Type B pancreatic cell (in vitro differentiated cells): ENCODE measurements at regions not wholly inside any gene's neighbourhood (a gene's known extent, or its start where the extent isn't known, plus 50 kb on each side); places are given as distances from the start of the nearest gene placed in this dataset.

ENCODE experiments used
- DNase-seq: peaks from one replicate; pipeline ENCODE4 v3.0.0; 2021; ENCODE audit warnings: mixed read lengths; ENCODE audit not compliant: unreplicated experiment; ENCODE audit errors: extremely low spot score
- H3K27ac Mint-ChIP-seq: 2 replicates; pipeline ENCODE4 v1.8.0; 2021; ENCODE audit warnings: mild to moderate bottlenecking, mixed read lengths
- H3K27me3 Mint-ChIP-seq: 2 replicates; pipeline ENCODE4 v1.8.0; 2021; ENCODE audit warnings: mixed read lengths
- H3K36me3 Mint-ChIP-seq: 2 replicates; pipeline ENCODE4 v1.8.0; 2021; ENCODE audit warnings: mixed read lengths
- H3K4me1 Mint-ChIP-seq: one replicate; pipeline ENCODE4 v1.8.0; 2021; ENCODE audit warnings: mixed read lengths; ENCODE audit not compliant: unreplicated experiment
- H3K4me3 Mint-ChIP-seq: 2 replicates; pipeline ENCODE4 v1.8.0; 2021; ENCODE audit warnings: mild to moderate bottlenecking, mixed read lengths
- H3K9me3 Mint-ChIP-seq: 2 replicates; pipeline ENCODE4 v1.8.0; 2021; ENCODE audit warnings: mixed read lengths
- TF ChIP-seq, protein P1 (sequence below): fragments of 200-600 bp; sonication (generic); conservative IDR thresholded peaks from 2 replicates; pipeline ENCODE4 v1.5.0; 2021; ENCODE audit warnings: antibody characterized with exemption, mild to moderate bottlenecking

DNA sequence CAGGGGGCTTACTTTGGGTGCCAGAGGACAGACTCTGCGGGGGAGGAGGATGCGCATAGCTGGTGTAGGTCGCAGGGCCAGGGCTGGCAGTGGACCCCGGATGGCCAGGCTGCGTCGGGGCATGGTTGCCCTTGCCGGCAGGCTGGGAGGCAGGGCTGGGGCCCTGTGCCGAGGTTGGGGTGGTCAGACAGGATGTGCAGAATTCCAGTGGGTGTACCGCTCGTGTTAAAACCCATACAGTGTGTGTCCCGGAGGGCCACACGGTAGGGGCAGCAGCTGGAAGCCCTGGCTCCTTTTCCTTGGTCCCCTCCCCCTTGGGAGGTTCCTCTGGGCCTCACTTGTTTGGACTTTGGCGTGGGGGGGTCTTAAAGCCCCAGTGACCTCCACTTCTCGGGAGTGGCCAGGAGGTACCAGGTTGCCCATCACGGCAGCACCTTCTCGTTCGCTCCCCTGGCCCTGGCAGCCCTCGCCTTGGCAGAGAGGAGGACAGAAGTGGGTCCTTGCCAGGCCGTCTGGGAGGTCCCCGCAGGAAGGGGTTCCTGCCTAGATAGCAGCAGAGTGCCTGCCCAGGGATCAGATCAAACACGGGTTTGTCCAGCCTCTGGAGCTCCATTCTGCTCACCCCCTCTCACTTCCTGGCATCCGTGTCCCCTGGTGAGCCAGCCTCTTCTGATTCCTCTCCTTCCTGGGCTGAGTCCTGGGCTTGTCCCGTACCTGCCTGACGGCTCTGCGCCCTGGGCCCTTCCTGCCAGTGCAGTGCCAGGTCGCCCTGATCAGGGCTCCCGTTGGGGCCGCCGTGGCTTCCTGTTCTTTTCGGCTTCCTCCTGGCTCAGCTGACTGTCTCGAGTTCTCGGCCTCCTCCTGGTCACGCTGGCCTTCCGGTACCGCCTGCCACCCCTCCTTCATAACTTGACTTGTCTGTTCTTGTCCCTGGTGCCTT lies 56.7 kb upstream of the HGFAC start:
- Mint-ChIP-seq H3K27ac (peak overlapping the region; percentile 94), H3K27me3 (peaks cover under 1% of the 10 kb centered on the region), H3K4me1 (peaks cover 44% of the 10 kb centered on the region), H3K9me3 (peaks cover 4% of the 10 kb centered on the region), H3K36me3 (peaks cover 18% of the 10 kb centered on the region), H3K4me3 (no peak overlapping the region)
- no peak for DNase-seq
- TF ChIP-seq, protein P1, sequence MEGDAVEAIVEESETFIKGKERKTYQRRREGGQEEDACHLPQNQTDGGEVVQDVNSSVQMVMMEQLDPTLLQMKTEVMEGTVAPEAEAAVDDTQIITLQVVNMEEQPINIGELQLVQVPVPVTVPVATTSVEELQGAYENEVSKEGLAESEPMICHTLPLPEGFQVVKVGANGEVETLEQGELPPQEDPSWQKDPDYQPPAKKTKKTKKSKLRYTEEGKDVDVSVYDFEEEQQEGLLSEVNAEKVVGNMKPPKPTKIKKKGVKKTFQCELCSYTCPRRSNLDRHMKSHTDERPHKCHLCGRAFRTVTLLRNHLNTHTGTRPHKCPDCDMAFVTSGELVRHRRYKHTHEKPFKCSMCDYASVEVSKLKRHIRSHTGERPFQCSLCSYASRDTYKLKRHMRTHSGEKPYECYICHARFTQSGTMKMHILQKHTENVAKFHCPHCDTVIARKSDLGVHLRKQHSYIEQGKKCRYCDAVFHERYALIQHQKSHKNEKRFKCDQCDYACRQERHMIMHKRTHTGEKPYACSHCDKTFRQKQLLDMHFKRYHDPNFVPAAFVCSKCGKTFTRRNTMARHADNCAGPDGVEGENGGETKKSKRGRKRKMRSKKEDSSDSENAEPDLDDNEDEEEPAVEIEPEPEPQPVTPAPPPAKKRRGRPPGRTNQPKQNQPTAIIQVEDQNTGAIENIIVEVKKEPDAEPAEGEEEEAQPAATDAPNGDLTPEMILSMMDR = no peak

DNA sequence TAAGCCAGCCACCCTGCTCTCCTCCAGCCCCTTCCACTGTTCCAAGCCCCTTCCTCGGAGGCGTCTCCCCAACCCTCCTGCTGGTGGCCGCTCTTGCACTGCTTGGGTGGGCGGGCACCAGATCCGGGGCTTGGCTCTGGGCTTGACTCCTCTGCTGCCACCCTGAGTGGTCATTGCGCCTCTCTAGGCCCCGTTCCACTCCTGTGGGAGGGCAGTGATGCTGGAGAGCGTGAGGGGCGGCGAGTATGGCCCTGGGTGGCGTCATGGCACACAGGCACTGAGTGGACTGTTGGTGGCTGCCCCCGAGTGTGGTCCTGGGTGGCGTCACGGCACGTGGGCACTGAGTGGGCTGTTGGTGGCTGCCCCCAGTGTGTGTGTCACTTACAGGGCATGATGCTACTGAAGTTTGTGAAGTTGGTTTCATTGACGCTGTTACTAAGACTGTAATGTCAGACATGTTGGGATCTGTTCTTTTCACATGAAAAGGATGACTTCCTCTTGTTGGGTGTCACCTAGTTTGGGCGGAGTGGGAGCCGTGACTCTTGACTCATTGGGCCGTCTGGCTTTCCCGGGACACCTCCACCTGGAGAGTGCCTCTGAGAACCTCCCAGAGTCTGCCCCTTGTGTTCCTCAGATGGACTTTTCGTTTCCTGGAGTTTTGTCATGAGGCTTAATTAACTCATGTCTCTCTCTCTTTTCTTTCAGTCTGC lies 55.9 kb upstream of the HGFAC start:
- H3K36me3 Mint-ChIP-seq = peaks cover 16% of the 10 kb centered on the region
- peaks cover 50% of the 10 kb centered on the region for H3K4me1 Mint-ChIP-seq
- H3K9me3 Mint-ChIP-seq = peaks cover 3% of the 10 kb centered on the region
- no peak for DNase-seq
- H3K27ac Mint-ChIP-seq = peak overlapping the region; percentile 94
- TF ChIP-seq, protein P1 = no peak
- peaks cover 3% of the 10 kb centered on the region for H3K27me3 Mint-ChIP-seq
- peak overlapping the region; percentile 72 for H3K4me3 Mint-ChIP-seq

DNA sequence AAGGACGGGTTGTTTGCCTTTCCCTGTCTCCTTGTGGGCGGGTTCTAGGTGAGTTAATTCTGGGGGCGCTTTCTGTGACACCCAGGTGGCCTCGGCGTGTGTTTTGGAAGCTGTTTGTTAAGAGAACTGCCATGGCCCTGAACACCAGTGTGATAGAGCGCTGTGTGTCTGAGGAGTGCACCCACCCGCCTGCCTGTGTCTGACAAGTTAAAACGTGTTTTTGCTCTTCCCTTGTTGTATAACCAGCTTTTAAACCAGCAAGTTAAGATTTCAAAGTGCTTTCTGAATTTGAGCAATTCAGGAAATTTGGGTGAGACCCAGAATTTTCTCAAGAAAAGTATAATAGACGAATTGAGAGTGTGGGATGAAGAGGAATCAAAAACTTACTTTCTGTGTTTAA lies 55.2 kb upstream of the HGFAC start:
- Mint-ChIP-seq H3K27me3 (peaks cover 3% of the 10 kb centered on the region), H3K4me3 (peak overlapping the region; percentile 69), H3K4me1 (peaks cover 50% of the 10 kb centered on the region), H3K36me3 (peaks cover 10% of the 10 kb centered on the region), H3K27ac (peak overlapping the region; percentile 94), H3K9me3 (no peaks in the 10 kb centered on the region)
- no peak for DNase-seq
- TF ChIP-seq, protein P1 = no peak

DNA sequence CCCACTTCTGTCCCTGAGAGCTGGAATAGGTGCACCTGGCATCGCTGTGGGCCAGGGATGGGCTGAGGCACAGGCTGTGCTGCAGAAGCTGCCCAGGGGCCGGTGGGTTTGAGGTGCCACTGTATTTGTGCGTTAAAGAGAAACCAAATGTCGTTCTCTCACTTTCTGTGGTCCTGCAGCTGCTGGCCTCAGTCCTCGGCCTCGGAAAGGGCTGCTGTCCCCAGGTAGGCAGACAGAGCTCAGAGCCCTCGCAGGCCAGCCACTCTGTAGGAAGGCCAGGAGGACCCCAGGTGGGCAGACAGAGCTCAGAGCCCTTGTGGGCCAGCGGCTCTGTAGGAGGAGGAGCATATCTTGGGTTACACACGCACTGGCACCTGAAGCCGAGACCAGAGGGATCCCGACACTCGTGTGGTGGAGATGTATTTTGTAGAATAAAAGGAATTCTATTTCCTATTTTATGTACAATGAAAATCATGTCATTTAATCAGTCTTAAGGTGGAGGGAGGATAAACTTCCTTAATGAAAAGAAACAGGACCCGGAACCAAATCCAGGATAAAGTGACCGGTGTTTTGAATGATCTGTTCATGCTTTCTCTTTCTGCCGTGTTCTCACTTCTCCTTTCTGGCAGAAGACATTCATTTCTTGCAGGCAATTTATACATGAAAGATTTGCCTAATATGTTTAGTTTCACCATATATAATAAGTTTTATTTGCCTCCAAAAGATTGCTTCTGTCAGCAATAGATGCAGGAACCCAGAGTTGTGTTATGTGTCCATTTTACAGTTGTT lies 54.4 kb upstream of the HGFAC start:
- peak overlapping the region; percentile 94 for H3K27ac Mint-ChIP-seq
- peaks cover 55% of the 10 kb centered on the region for H3K4me1 Mint-ChIP-seq
- no peak for DNase-seq

DNA sequence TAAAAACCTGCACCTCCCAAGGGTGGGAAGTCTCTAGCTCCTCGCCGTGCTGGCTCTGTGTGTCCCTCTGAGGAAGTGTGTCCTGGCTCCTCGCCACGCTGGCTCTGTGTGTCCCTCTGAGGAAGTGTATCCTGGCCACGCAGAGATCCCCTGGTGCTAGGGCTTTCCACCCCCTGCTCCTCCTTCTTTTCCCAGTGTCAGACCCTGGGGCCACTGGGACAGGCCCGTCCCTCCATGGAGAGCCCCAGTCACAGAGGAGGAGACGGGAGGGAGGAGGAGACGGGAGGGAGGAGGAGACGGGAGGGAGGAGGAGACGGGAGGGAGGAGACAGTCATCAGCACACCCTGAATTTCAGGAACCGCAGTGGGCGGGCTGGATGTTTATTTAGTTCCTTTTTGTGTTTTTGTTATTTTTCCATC lies 53.8 kb upstream of the HGFAC start:
- H3K27me3 Mint-ChIP-seq = peaks cover 3% of the 10 kb centered on the region
- peaks cover 60% of the 10 kb centered on the region for H3K4me1 Mint-ChIP-seq
- no peaks in the 10 kb centered on the region for H3K9me3 Mint-ChIP-seq
- DNase-seq = no peak
- peak overlapping the region; percentile 81 for H3K4me3 Mint-ChIP-seq
- TF ChIP-seq, protein P1 = no peak
- H3K27ac Mint-ChIP-seq = peak overlapping the region; percentile 94
- H3K36me3 Mint-ChIP-seq = peaks cover 4% of the 10 kb centered on the region

More for the DNA sequence above, 54.4 kb upstream of the HGFAC start:
- TF ChIP-seq, protein P1 = no peak
- H3K27me3 Mint-ChIP-seq = peaks cover 3% of the 10 kb centered on the region
- H3K9me3 Mint-ChIP-seq = no peaks in the 10 kb centered on the region
- peak overlapping the region; percentile 81 for H3K4me3 Mint-ChIP-seq
- peaks cover 8% of the 10 kb centered on the region for H3K36me3 Mint-ChIP-seq
